ENCODE measurements at regions not wholly inside any gene's neighbourhood (a gene's known extent, or its start where the extent isn't known, plus 50 kb on each side); places are given as distances from the start of the nearest gene placed in this dataset.

- intact Hi-C loops (cut with micrococcal nuclease) (no loop called here), dilution Hi-C loops (cut with MboI; ENCODE audit: extremely low pct_ligation_motif_present, low sequenced_read_pairs) (no loop called here)
- Histone ChIP-seq H3K4me3 (replicated peaks in 1 of 3; ENCODE audit: insufficient read depth in 1 of 3, low read depth in 1 of 3, low read length in 3 of 3) (no peak overlapping the region), H4K20me1 (replicated peaks; ENCODE audit: control insufficient read depth, extremely low read depth, insufficient read depth, low read length) (no peaks in the 10 kb centered on the region), H3K4me2 (ENCODE audit: insufficient read depth, low read length) (no peak overlapping the region), H3K9ac (replicated peaks; ENCODE audit: extremely low read depth, insufficient read depth, low read length) (no peak overlapping the region), H3K27me3 (ENCODE audit: control insufficient read depth in 2 of 2, insufficient read depth in 2 of 2, low read length in 2 of 2) (no peaks in the 10 kb centered on the region), H2AFZ (ENCODE audit: low read depth, low read length) (no peak overlapping the region), H3K79me2 (ENCODE audit: control insufficient read depth, insufficient read depth, low read length) (no peaks in the 10 kb centered on the region), H3K9me1 (replicated peaks; ENCODE audit: control insufficient read depth, extremely low read depth, insufficient read depth, low read length) (no peaks in the 10 kb centered on the region), H3K36me3 (ENCODE audit: control insufficient read depth in 2 of 2, extremely low read depth in 1 of 2, insufficient read depth in 2 of 2, low read length in 2 of 2) (no peaks in the 10 kb centered on the region), H3K9me3 (replicated peaks; ENCODE audit: control insufficient read depth, insufficient read depth, low read length) (no peaks in the 10 kb centered on the region), H3K27ac (ENCODE audit: insufficient read depth, low read depth, low read length) (no peak overlapping the region), H3K4me1 (ENCODE audit: control insufficient read depth, extremely low read depth, insufficient read depth, low read length) (no peaks in the 10 kb centered on the region)
- no TSS peak for BruUV-seq (replicated peaks)
- FAIRE-seq (no peak), DNase-seq (ENCODE audit: low read depth, low spot score) (no peak)
- TF ChIP-seq POLR2AphosphoS5 (IDR thresholded peaks at IDR 0.05; ENCODE audit: insufficient read depth, low read depth, low read length) (no peak), JUN (IDR thresholded peaks at IDR 0.05; ENCODE audit: borderline replicate concordance, insufficient read depth, insufficient read length, low read depth) (no peak), GATA2 (IDR thresholded peaks at IDR 0.05; ENCODE audit: insufficient read depth, insufficient read length, low read depth, low read length) (no peak), FOS (IDR thresholded peaks at IDR 0.05; ENCODE audit: borderline replicate concordance, insufficient read depth, low read length) (no peak), EZH2 (IDR thresholded peaks at IDR 0.05; ENCODE audit: borderline replicate concordance, low read depth, low read length, severe bottlenecking) (no peak), POLR2A (IDR thresholded peaks at IDR 0.05; ENCODE audit: low read depth, low read length) (no peak), MAX (IDR thresholded peaks at IDR 0.05; ENCODE audit: insufficient read depth, insufficient read length) (no peak), MYC (IDR thresholded peaks at IDR 0.05; ENCODE audit: low read depth, low read length) (no peak), CTCF (IDR thresholded peaks at IDR 0.05; ENCODE audit: extremely low read depth in 1 of 2, insufficient read depth in 1 of 2, low read depth in 1 of 2, low read length in 2 of 2) (no peak)
- POLR2A ChIA-PET, result no interaction called here
- CTCF ChIA-PET, result no interaction called here
Measured at GRCh38 chr4:127417885-127418535, 214.7 kb upstream of the INTU start.
